ENCODE measurements at regions not wholly inside any gene's neighbourhood (a gene's known extent, or its start where the extent isn't known, plus 50 kb on each side); places are given as distances from the start of the nearest gene placed in this dataset.

GRCh38 chr5:169356181-169356580, 55.2 kb upstream of the SLIT3 start:
- Histone ChIP-seq H3K36me3 (no peaks in the 10 kb centered on the region), H3K4me1 (peaks cover 0 to 3% of the 10 kb centered on the region in 2 donors), H3K27me3 (no peaks in the 10 kb centered on the region), H3K27ac (no peak overlapping the region), H3K4me3 (replicated peaks in 1 of 3) (no peak overlapping the region), H3K9me3 (no peaks in the 10 kb centered on the region)
- no peak for TF ChIP-seq POLR2A (IDR thresholded peaks at IDR 0.05)
- WGBS, 2 donors, result 80 to 96% methylated on average over 1 of the region's 1 CpG
- intact Hi-C loops (cut with DNase I), result no loop called here
- no peak for DNase-seq

GRCh38 chr5:169354921-169355320, 54.0 kb upstream of the SLIT3 start:
- Histone ChIP-seq H3K36me3 (no peaks in the 10 kb centered on the region), H3K27me3 (no peaks in the 10 kb centered on the region), H3K27ac (no peak overlapping the region), H3K9me3 (no peaks in the 10 kb centered on the region), H3K4me3 (replicated peaks in 1 of 3) (no peak overlapping the region), H3K4me1 (peaks cover 0 to 13% of the 10 kb centered on the region in 2 donors)
- no peak for TF ChIP-seq CTCF (IDR thresholded peaks at IDR 0.05)
- no peak for TF ChIP-seq POLR2A (IDR thresholded peaks at IDR 0.05)
- WGBS, 2 donors, result 81 to 87% methylated on average over 2 of the region's 2 CpGs
- intact Hi-C loops (cut with DNase I), result no loop called here
- DNase-seq, result no peak

- H3K27ac ChIP-seq, result no peak overlapping the region
- H3K36me3 ChIP-seq, result no peaks in the 10 kb centered on the region
- no peaks in the 10 kb centered on the region for H3K9me3 ChIP-seq
- 89 to 90% methylated on average over 1 of the region's 1 CpG for WGBS, 2 donors
- no peak overlapping the region for H3K4me3 ChIP-seq (replicated peaks in 1 of 3)
- H3K27me3 ChIP-seq, result no peaks in the 10 kb centered on the region
- H3K4me1 ChIP-seq, result peaks cover 0 to 13% of the 10 kb centered on the region in 2 donors
- DNase-seq, result no peak
- intact Hi-C loops (cut with DNase I), result no loop called here
- no peak for TF ChIP-seq POLR2A (IDR thresholded peaks at IDR 0.05)
- TF ChIP-seq CTCF (IDR thresholded peaks at IDR 0.05), result no peak
These were observed 53.3 kb upstream of the SLIT3 start for GRCh38 chr5:169354263-169354662.

- Histone ChIP-seq H3K4me1 (peaks cover 0 to 13% of the 10 kb centered on the region in 2 donors), H3K4me3 (replicated peaks in 1 of 3) (no peak overlapping the region), H3K9me3 (no peaks in the 10 kb centered on the region), H3K27me3 (no peaks in the 10 kb centered on the region), H3K27ac (no peak overlapping the region), H3K36me3 (no peaks in the 10 kb centered on the region)
- TF ChIP-seq POLR2A (IDR thresholded peaks at IDR 0.05), result no peak
- TF ChIP-seq CTCF (IDR thresholded peaks at IDR 0.05), result no peak
- WGBS, 2 donors, result 92 to 94% methylated on average over 7 of the region's 7 CpGs
- intact Hi-C loops (cut with DNase I), result no loop called here
- no peak for DNase-seq
These were observed 52.0 kb upstream of the SLIT3 start for GRCh38 chr5:169352901-169353300.

GRCh38 chr5:169351721-169352120, 50.8 kb upstream of the SLIT3 start:
- H3K27me3 ChIP-seq, result no peaks in the 10 kb centered on the region
- no peak overlapping the region for H3K27ac ChIP-seq
- H3K36me3 ChIP-seq, result no peaks in the 10 kb centered on the region
- intact Hi-C loops (cut with DNase I), result no loop called here
- peaks cover 0 to 13% of the 10 kb centered on the region in 2 donors for H3K4me1 ChIP-seq
- no peak overlapping the region for H3K4me3 ChIP-seq (replicated peaks in 1 of 3)
- WGBS, 2 donors, result 87 to 92% methylated on average over 3 of the region's 3 CpGs
- H3K9me3 ChIP-seq, result no peaks in the 10 kb centered on the region
- no peak for DNase-seq
- TF ChIP-seq CTCF (IDR thresholded peaks at IDR 0.05), result no peak
- no peak for TF ChIP-seq POLR2A (IDR thresholded peaks at IDR 0.05)

GRCh38 chr5:169350759-169351240, 49.9 kb upstream of the SLIT3 start:
- Histone ChIP-seq H3K4me3 (replicated peaks in 1 of 3) (no peak overlapping the region), H3K9me3 (no peaks in the 10 kb centered on the region), H3K27me3 (no peaks in the 10 kb centered on the region), H3K27ac (no peak overlapping the region), H3K4me1 (peaks cover 0 to 14% of the 10 kb centered on the region in 2 donors), H3K36me3 (no peaks in the 10 kb centered on the region)
- 28 to 32% methylated on average over 7 of the region's 7 CpGs for WGBS, 2 donors
- intact Hi-C loops (cut with DNase I), result no loop called here
- DNase-seq, result peak; percentile 66 to 69
- peak in 3 of 6 experiments; percentile 8 to 40 (median 8) for TF ChIP-seq CTCF (IDR thresholded peaks at IDR 0.05)
- TF ChIP-seq POLR2A (IDR thresholded peaks at IDR 0.05), result no peak

All from thyroid gland (tissue), 4 donors.